ENCODE measurements at regions not wholly inside any gene's neighbourhood (a gene's known extent, or its start where the extent isn't known, plus 50 kb on each side); places are given as distances from the start of the nearest gene placed in this dataset.

GRCh38 chr4:81808011-81808672 lies 336.4 kb upstream of the RASGEF1B start:
- no peak for TF ChIP-seq CTCF (IDR thresholded peaks at IDR 0.05)
- H3K4me3 ChIP-seq, result no peak overlapping the region
- H3K9me3 ChIP-seq, result no peaks in the 10 kb centered on the region
- ATAC-seq (no peak), DNase-seq (no peak)
- H3K4me1 ChIP-seq, result no peaks in the 10 kb centered on the region
- intact Hi-C loops (cut with DNase I), result no loop called here
- H3K27ac ChIP-seq, result no peak overlapping the region
- no peaks in the 10 kb centered on the region for H3K27me3 ChIP-seq (ENCODE audit: low read depth)
- no peaks in the 10 kb centered on the region for H3K36me3 ChIP-seq

GRCh38 chr4:81807386-81807785 lies 335.7 kb upstream of the RASGEF1B start:
- no peak for TF ChIP-seq CTCF (IDR thresholded peaks at IDR 0.05)
- ATAC-seq (no peak), DNase-seq (no peak)
- H3K27ac ChIP-seq, result no peak overlapping the region
- H3K9me3 ChIP-seq, result no peaks in the 10 kb centered on the region
- H3K36me3 ChIP-seq, result no peaks in the 10 kb centered on the region
- no peak overlapping the region for H3K4me3 ChIP-seq
- no peaks in the 10 kb centered on the region for H3K4me1 ChIP-seq
- no peaks in the 10 kb centered on the region for H3K27me3 ChIP-seq (ENCODE audit: low read depth)
- intact Hi-C loops (cut with DNase I), result no loop called here

GRCh38 chr4:81806485-81806884 lies 334.8 kb upstream of the RASGEF1B start:
- no peak overlapping the region for H3K27ac ChIP-seq
- H3K27me3 ChIP-seq (ENCODE audit: low read depth), result no peaks in the 10 kb centered on the region
- H3K36me3 ChIP-seq, result no peaks in the 10 kb centered on the region
- DNase-seq (no peak), ATAC-seq (no peak)
- no peaks in the 10 kb centered on the region for H3K9me3 ChIP-seq
- intact Hi-C loops (cut with DNase I), result no loop called here
- no peak for TF ChIP-seq CTCF (IDR thresholded peaks at IDR 0.05)
- no peak overlapping the region for H3K4me3 ChIP-seq
- no peaks in the 10 kb centered on the region for H3K4me1 ChIP-seq

- Histone ChIP-seq H3K4me3 (no peak overlapping the region), H3K9me3 (no peaks in the 10 kb centered on the region), H3K4me1 (no peaks in the 10 kb centered on the region), H3K36me3 (no peaks in the 10 kb centered on the region), H3K27me3 (ENCODE audit: low read depth) (no peaks in the 10 kb centered on the region), H3K27ac (no peak overlapping the region)
- no peak for TF ChIP-seq CTCF (IDR thresholded peaks at IDR 0.05)
- intact Hi-C loops (cut with DNase I), result no loop called here
- no peak for ATAC-seq
- no peak for DNase-seq
Measured at GRCh38 chr4:81804849-81805248, 333.1 kb upstream of the RASGEF1B start.

DNA sequence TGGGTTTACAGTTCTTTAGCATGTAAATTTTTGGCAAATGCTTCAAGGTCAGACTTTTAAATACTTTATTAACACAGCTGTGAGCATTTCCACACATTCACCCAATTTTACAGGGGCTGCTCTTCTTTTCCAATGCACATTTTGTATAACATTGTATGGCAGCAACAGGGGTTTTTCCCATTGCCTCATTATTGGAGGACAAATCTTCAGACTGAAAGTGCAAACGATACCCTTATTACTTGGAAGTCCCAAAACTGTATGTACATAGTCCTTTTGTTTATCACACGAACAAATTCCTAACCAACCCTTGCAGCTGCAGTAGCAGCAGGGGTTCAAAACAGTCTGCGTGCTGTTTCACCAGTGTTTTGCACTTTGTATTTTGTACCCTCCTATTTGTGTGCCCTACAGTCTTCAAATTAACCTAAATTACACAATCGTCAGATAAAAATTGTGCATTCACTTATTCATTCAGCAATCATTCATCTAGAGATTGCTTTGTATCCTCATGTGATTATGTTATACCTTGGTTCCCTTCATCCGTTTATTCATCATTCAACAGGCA lies 330.7 kb upstream of the RASGEF1B start:
- DNase-seq (no peak), ATAC-seq (no peak)
- H3K4me3 ChIP-seq, result no peak overlapping the region
- H3K27me3 ChIP-seq (ENCODE audit: low read depth), result no peaks in the 10 kb centered on the region
- H3K27ac ChIP-seq, result no peak overlapping the region
- H3K36me3 ChIP-seq, result no peaks in the 10 kb centered on the region
- intact Hi-C loops (cut with DNase I), result no loop called here
- no peaks in the 10 kb centered on the region for H3K9me3 ChIP-seq
- no peaks in the 10 kb centered on the region for H3K4me1 ChIP-seq
- TF ChIP-seq CTCF (IDR thresholded peaks at IDR 0.05), result no peak
